ENCODE measurements at regions not wholly inside any gene's neighbourhood (a gene's known extent, or its start where the extent isn't known, plus 50 kb on each side); places are given as distances from the start of the nearest gene placed in this dataset.

- TF ChIP-seq EZH2 (IDR thresholded peaks at IDR 0.05; ENCODE audit: borderline replicate concordance, low read length) (no peak), CTCF (IDR thresholded peaks at IDR 0.05; ENCODE audit: low read length) (no peak)
These were observed 124.4 kb upstream of the ABCA1 start for GRCh38 chr9:105052346-105052745.
